ENCODE measurements at regions not wholly inside any gene's neighbourhood (a gene's known extent, or its start where the extent isn't known, plus 50 kb on each side); places are given as distances from the start of the nearest gene placed in this dataset.
"Not testable (repeated sequence)": the region's sequence is repeated elsewhere in the genome, so short reads cannot be mapped to it uniquely, and the experiment has no call there.

- DNase-seq (no peak), ATAC-seq (ENCODE audit: low read depth) (no peak)
- peaks cover 7% of the 10 kb centered on the region for H3K36me3 Mint-ChIP-seq
- H3K27me3 Mint-ChIP-seq, result no peaks in the 10 kb centered on the region
- no peak overlapping the region for H3K27ac Mint-ChIP-seq
- no peak overlapping the region for H3K4me3 Mint-ChIP-seq
- POLR2A ChIA-PET, result no interaction called here
- H3K4me1 Mint-ChIP-seq, result no peaks in the 10 kb centered on the region
- H3K9me3 Mint-ChIP-seq, result peaks cover 2% of the 10 kb centered on the region
These were observed 110.0 kb upstream of the PRDX6 start for GRCh38 chr1:173367136-173367535.

- H3K9me3 Mint-ChIP-seq; H3K36me3 Mint-ChIP-seq; H3K27ac Mint-ChIP-seq; H3K27me3 Mint-ChIP-seq; ATAC-seq (ENCODE audit: low read depth); DNase-seq; POLR2A ChIA-PET; H3K4me3 Mint-ChIP-seq; H3K4me1 Mint-ChIP-seq: not testable (repeated sequence)
These were observed 106.5 kb upstream of the PRDX6 start for GRCh38 chr1:173370586-173370985.

- POLR2A ChIA-PET; H3K27me3 Mint-ChIP-seq; H3K27ac Mint-ChIP-seq; H3K4me3 Mint-ChIP-seq; DNase-seq; ATAC-seq (ENCODE audit: low read depth); H3K36me3 Mint-ChIP-seq; H3K9me3 Mint-ChIP-seq; H3K4me1 Mint-ChIP-seq: not testable (repeated sequence)
These were observed 101.1 kb upstream of the PRDX6 start for GRCh38 chr1:173376065-173376464.

GRCh38 chr1:173377266-173377665, 99.9 kb upstream of the PRDX6 start:
- H3K36me3 Mint-ChIP-seq, result no peaks in the 10 kb centered on the region
- DNase-seq, result no peak
- ATAC-seq (ENCODE audit: low read depth), result no peak
- no peaks in the 10 kb centered on the region for H3K27me3 Mint-ChIP-seq
- POLR2A ChIA-PET, result no interaction called here
- no peak overlapping the region for H3K4me3 Mint-ChIP-seq
- H3K27ac Mint-ChIP-seq, result no peak overlapping the region
- H3K9me3 Mint-ChIP-seq, result peaks cover 7% of the 10 kb centered on the region
- peaks cover 2% of the 10 kb centered on the region for H3K4me1 Mint-ChIP-seq

- Mint-ChIP-seq H3K4me1 (peaks cover 2% of the 10 kb centered on the region), H3K4me3 (no peak overlapping the region), H3K27ac (no peak overlapping the region), H3K9me3 (no peaks in the 10 kb centered on the region), H3K36me3 (no peaks in the 10 kb centered on the region), H3K27me3 (no peaks in the 10 kb centered on the region)
- ATAC-seq (ENCODE audit: low read depth) (no peak), DNase-seq (no peak)
- POLR2A ChIA-PET, result interaction anchor here (0.7 kb wide), 1 partner anchor 175 kb away, joined by 4 read pairs; no protein-coding TSS in a partner anchor
These were observed 93.8 kb upstream of the PRDX6 start for GRCh38 chr1:173383351-173383750.

GRCh38 chr1:173388352-173388751, 88.8 kb upstream of the PRDX6 start:
- ATAC-seq (ENCODE audit: low read depth) (no peak), DNase-seq (no peak)
- POLR2A ChIA-PET, result no interaction called here
- Mint-ChIP-seq H3K4me1 (no peaks in the 10 kb centered on the region), H3K27ac (no peak overlapping the region), H3K27me3 (no peaks in the 10 kb centered on the region), H3K36me3 (peaks cover 3% of the 10 kb centered on the region), H3K4me3 (no peak overlapping the region), H3K9me3 (peaks cover 1% of the 10 kb centered on the region)

- Mint-ChIP-seq H3K4me1 (no peaks in the 10 kb centered on the region), H3K36me3 (peaks cover 3% of the 10 kb centered on the region), H3K9me3 (peaks cover 1% of the 10 kb centered on the region), H3K27me3 (no peaks in the 10 kb centered on the region), H3K4me3 (no peak overlapping the region), H3K27ac (no peak overlapping the region)
- ATAC-seq (ENCODE audit: low read depth) (no peak), DNase-seq (no peak)
- POLR2A ChIA-PET, result no interaction called here
These were observed 84.1 kb upstream of the PRDX6 start for GRCh38 chr1:173392895-173393658.

- Mint-ChIP-seq H3K36me3 (peaks cover 3% of the 10 kb centered on the region), H3K27ac (no peak overlapping the region), H3K4me1 (no peaks in the 10 kb centered on the region), H3K9me3 (peaks cover 1% of the 10 kb centered on the region), H3K4me3 (no peak overlapping the region), H3K27me3 (no peaks in the 10 kb centered on the region)
- no peak for ATAC-seq (ENCODE audit: low read depth)
- DNase-seq, result no peak
- POLR2A ChIA-PET, result no interaction called here
These were observed 83.5 kb upstream of the PRDX6 start for GRCh38 chr1:173393659-173394000.

- DNase-seq; H3K27ac Mint-ChIP-seq; H3K9me3 Mint-ChIP-seq; ATAC-seq (ENCODE audit: low read depth); H3K4me1 Mint-ChIP-seq; H3K36me3 Mint-ChIP-seq; H3K4me3 Mint-ChIP-seq; POLR2A ChIA-PET; H3K27me3 Mint-ChIP-seq: not testable (repeated sequence)
These were observed 82.3 kb upstream of the PRDX6 start for GRCh38 chr1:173394813-173395212.

- POLR2A ChIA-PET, result no interaction called here
- ATAC-seq (ENCODE audit: low read depth), result no peak
These were observed 81.4 kb upstream of the PRDX6 start for GRCh38 chr1:173395762-173396161.

GRCh38 chr1:173400387-173400995, 76.6 kb upstream of the PRDX6 start:
- no peak for ATAC-seq (ENCODE audit: low read depth)

More at GRCh38 chr1:173395762-173396161, 81.4 kb upstream of the PRDX6 start:
- Mint-ChIP-seq H3K4me1 (no peaks in the 10 kb centered on the region), H3K27me3 (no peaks in the 10 kb centered on the region), H3K9me3 (peaks cover 1% of the 10 kb centered on the region), H3K4me3 (no peak overlapping the region), H3K27ac (no peak overlapping the region), H3K36me3 (peaks cover 3% of the 10 kb centered on the region)
- no peak for DNase-seq

GRCh38 chr1:173403996-173404395, 73.1 kb upstream of the PRDX6 start:
- H3K36me3 Mint-ChIP-seq, result peaks cover 7% of the 10 kb centered on the region
- ATAC-seq (ENCODE audit: low read depth), result no peak
- no peak overlapping the region for H3K27ac Mint-ChIP-seq
- no peak overlapping the region for H3K4me3 Mint-ChIP-seq
- DNase-seq, result no peak
- H3K9me3 Mint-ChIP-seq, result no peaks in the 10 kb centered on the region
- POLR2A ChIA-PET, result no interaction called here
- H3K27me3 Mint-ChIP-seq, result no peaks in the 10 kb centered on the region
- peaks cover 19% of the 10 kb centered on the region for H3K4me1 Mint-ChIP-seq

More at GRCh38 chr1:173400387-173400995, 76.6 kb upstream of the PRDX6 start:
- H3K4me1 Mint-ChIP-seq, result peaks cover 4% of the 10 kb centered on the region
- H3K36me3 Mint-ChIP-seq, result peaks cover 3% of the 10 kb centered on the region
- H3K4me3 Mint-ChIP-seq, result no peak overlapping the region
- no peak for DNase-seq
- H3K27me3 Mint-ChIP-seq, result no peaks in the 10 kb centered on the region
- POLR2A ChIA-PET, result no interaction called here
- H3K9me3 Mint-ChIP-seq, result no peaks in the 10 kb centered on the region
- no peak overlapping the region for H3K27ac Mint-ChIP-seq

GRCh38 chr1:173405281-173405680, 71.9 kb upstream of the PRDX6 start:
- H3K27me3 Mint-ChIP-seq, result no peaks in the 10 kb centered on the region
- peaks cover 8% of the 10 kb centered on the region for H3K36me3 Mint-ChIP-seq
- ATAC-seq (ENCODE audit: low read depth), result no peak
- DNase-seq, result no peak
- no peaks in the 10 kb centered on the region for H3K9me3 Mint-ChIP-seq
- H3K4me1 Mint-ChIP-seq, result peaks cover 29% of the 10 kb centered on the region
- POLR2A ChIA-PET, result no interaction called here
- H3K4me3 Mint-ChIP-seq, result no peak overlapping the region
- no peak overlapping the region for H3K27ac Mint-ChIP-seq

GRCh38 chr1:173405834-173406233, 71.3 kb upstream of the PRDX6 start:
- no peak overlapping the region for H3K4me3 Mint-ChIP-seq
- ATAC-seq (ENCODE audit: low read depth) (no peak), DNase-seq (no peak)
- no peak overlapping the region for H3K27ac Mint-ChIP-seq
- no peaks in the 10 kb centered on the region for H3K27me3 Mint-ChIP-seq
- H3K4me1 Mint-ChIP-seq, result peaks cover 34% of the 10 kb centered on the region
- H3K36me3 Mint-ChIP-seq, result peaks cover 13% of the 10 kb centered on the region
- POLR2A ChIA-PET, result no interaction called here
- H3K9me3 Mint-ChIP-seq, result no peaks in the 10 kb centered on the region

All from activated naive CD8-positive, alpha-beta T cell treated with anti-CD3 and anti-CD28 coated beads, Interleukin-2, amount 10 ng/mL, durations not matched to agents 7 days and 5 days (primary cell).